22Rv1 (cell line): ENCODE measurements at regions not wholly inside any gene's neighbourhood (a gene's known extent, or its start where the extent isn't known, plus 50 kb on each side); places are given as distances from the start of the nearest gene placed in this dataset.

Experiments used
- ZFX ChIP-seq: fragments of 450-650 bp; IDR thresholded peaks from 2 replicates; pipeline ENCODE4 v1.6.1; 2017; ENCODE audit warnings: antibody characterized with exemption, borderline replicate concordance
- TF ChIP-seq, protein P1 (sequence below): fragments of 450-650 bp; IDR thresholded peaks from 2 replicates; pipeline ENCODE4 v1.5.1; 2017; ENCODE audit warnings: mild to moderate bottlenecking

DNA sequence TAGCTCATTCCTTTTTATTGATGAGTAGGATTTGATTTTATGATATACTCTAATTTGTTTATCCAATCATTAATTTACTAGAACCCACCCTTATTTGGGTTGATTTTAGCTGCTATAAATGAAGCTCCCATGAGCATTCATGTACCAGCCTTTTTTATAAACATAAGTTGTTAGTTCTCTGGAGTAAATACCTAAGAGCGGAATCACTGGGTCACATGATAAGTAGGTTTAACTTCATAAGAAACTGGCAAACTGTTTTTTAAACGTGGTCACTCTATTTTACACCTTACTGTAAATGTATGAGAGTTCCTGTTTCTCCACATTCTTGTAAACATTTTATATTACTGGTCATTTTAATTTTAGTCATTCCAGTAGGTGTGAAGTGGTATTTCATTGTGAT is 364.6 kb downstream of the NPR3 start:
- TF ChIP-seq, protein P1, sequence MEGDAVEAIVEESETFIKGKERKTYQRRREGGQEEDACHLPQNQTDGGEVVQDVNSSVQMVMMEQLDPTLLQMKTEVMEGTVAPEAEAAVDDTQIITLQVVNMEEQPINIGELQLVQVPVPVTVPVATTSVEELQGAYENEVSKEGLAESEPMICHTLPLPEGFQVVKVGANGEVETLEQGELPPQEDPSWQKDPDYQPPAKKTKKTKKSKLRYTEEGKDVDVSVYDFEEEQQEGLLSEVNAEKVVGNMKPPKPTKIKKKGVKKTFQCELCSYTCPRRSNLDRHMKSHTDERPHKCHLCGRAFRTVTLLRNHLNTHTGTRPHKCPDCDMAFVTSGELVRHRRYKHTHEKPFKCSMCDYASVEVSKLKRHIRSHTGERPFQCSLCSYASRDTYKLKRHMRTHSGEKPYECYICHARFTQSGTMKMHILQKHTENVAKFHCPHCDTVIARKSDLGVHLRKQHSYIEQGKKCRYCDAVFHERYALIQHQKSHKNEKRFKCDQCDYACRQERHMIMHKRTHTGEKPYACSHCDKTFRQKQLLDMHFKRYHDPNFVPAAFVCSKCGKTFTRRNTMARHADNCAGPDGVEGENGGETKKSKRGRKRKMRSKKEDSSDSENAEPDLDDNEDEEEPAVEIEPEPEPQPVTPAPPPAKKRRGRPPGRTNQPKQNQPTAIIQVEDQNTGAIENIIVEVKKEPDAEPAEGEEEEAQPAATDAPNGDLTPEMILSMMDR = no peak
- TF ChIP-seq ZFX = no peak
